GM03348 (cell line): ENCODE measurements at regions not wholly inside any gene's neighbourhood (a gene's known extent, or its start where the extent isn't known, plus 50 kb on each side); places are given as distances from the start of the nearest gene placed in this dataset.

Experiments used
- DNase-seq: peaks from one replicate; pipeline ENCODE4 v3.0.0; 2012; ENCODE audit warnings: low spot score

GRCh38 chr1:5597991-5598823, 394.0 kb downstream of the NPHP4 start:
- no peak for DNase-seq

- no peak for DNase-seq
Observed at GRCh38 chr1:5597171-5597850, 394.9 kb downstream of the NPHP4 start.

- DNase-seq: no peak
Observed at GRCh38 chr1:5596651-5597050, 395.6 kb downstream of the NPHP4 start.

DNA sequence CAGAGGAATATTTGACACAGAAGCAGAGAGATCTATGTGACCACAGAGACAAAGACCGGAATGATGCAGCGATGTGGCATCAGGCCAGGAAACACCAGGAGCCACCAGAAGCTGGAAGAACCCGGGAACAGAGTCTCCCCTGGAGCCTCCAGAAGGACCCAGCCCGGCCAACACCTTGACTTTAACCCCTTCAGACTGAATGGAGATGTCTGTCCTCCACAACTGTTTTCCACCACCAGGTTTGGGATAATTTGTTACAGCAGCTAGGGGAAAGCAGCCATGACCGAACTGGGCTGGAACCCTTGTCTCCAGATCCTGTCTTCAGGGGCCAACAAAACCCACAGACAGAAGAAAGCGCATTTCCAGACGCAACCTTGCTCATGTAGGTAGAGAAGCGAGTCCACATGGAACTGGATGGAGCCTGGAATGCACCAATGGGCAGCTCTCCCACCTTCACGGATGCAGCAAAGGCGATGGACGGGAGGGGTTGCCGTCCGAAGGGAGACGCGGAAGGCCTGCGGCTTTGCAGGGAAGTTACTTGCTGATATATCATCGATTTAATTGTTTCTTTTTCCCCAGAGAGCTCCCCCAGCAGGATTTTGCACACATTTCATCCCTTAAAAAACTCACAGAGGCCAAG, 396.6 kb downstream of the NPHP4 start:
- no peak for DNase-seq

GRCh38 chr1:5594056-5594956, 397.9 kb downstream of the NPHP4 start:
- no peak for DNase-seq

DNA sequence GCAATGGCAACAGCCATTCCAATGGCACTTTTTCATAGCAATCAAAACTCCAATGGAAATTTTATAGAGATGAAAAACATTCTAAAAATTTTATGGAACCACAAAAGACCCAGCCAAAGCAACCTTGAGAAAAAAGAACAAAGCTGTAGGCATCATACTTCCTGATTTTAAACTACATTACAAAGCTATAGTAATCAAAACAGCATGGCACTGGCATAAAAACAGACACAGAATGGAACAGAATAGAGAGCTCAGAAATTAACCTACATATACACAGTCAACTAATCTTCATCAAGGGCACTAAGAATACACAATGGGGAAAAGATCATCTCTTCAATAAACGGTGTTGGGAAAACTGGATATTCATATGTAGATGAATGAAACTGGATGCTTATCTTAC, 401.5 kb downstream of the NPHP4 start:
- DNase-seq: no peak

DNA sequence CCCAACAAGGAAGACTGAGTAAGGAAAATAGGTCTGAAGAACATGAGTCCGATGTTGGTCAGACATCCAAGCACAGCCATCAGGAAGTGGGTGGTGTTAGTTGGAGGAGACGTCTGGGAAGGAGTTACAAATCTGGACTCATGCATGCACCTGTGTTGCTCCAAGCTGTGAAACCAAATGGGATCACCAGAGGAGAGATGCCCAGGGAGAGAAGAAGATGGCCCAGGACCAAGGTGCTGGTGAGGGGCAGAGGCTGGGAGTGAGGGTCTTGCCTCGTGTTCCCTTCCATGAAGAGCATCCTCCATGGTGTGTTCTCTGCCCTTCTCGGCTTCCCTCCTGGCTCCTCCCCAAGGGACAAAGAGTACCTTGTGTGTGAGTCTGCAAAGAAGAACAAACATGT, 405.6 kb downstream of the NPHP4 start:
- no peak for DNase-seq

DNA sequence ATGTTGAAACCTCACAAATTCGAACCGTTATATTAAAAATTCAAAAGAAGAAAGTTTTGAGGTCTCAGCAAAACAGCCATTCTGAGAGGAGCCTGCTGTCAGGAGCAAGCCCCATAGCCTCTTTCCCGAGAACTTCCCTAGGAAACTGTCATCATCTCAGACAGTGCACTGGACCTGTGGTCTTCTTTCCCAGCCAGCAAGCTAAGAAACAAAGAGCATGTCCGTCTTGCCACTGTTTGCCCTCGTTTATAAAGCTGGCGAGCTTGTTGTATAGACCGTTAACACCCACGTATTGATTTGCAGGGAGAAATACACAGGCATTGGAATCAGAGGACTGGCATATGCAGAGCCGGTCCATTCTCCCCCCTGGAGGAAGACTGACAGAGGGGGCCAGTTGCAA, 407.0 kb downstream of the NPHP4 start:
- DNase-seq: no peak

DNA sequence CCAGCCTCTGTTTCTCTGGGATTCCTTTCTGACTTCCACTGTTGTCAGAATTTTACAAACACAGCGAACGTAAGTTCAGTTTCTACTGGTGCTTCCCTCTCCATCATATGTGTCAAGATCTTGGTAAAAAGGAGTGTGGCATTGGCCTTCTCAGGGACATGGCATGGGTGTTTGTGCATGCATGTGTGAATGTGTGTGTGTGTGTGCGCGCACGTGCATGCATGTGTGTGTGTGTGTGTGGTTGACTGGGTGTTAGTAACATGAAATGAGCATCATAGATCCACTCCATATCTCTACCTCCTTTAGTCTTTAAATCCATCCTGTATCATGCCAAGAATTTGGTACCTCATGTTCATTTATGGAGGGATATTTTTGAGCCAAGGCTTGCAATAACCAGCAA, 411.3 kb downstream of the NPHP4 start:
- DNase-seq: no peak

DNA sequence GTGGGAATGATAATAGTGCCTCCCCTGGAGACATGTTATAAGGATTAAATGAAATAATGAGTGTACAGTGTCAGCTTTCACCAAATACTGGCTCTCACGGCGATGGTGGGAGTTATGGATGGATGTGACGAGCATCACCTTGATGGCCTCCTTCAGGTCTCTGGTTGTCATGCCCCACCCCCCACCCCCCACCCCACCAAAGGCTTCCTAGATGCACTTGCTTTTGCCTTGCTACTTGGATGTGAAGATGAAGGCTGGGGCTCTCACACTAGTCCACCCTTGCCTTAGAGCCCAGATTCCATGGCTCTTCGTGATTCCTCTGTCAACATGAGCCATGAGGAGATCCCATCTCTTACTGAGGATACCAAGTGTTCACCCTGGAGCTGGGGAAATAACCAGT, 412.3 kb downstream of the NPHP4 start:
- DNase-seq: no peak

DNA sequence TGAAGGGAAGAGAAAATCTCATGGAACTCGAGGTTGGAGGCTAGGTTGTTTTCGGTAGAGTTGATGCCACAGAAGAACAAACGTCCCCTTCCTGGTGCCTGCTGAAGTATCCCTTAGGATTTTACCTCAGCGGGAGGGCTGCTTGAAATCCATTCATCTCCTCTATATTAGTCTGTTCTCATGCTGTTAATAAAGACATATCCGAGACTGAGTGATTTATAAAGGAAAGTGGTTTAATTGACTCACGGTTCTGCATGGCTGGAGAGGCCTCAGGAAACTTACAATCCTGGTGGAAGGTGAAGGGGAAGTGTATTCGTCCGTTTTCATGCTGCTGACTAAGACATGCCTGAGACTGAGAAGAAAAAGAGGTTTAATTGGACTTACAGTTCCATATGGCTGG, 413.5 kb downstream of the NPHP4 start:
- no peak for DNase-seq

DNA sequence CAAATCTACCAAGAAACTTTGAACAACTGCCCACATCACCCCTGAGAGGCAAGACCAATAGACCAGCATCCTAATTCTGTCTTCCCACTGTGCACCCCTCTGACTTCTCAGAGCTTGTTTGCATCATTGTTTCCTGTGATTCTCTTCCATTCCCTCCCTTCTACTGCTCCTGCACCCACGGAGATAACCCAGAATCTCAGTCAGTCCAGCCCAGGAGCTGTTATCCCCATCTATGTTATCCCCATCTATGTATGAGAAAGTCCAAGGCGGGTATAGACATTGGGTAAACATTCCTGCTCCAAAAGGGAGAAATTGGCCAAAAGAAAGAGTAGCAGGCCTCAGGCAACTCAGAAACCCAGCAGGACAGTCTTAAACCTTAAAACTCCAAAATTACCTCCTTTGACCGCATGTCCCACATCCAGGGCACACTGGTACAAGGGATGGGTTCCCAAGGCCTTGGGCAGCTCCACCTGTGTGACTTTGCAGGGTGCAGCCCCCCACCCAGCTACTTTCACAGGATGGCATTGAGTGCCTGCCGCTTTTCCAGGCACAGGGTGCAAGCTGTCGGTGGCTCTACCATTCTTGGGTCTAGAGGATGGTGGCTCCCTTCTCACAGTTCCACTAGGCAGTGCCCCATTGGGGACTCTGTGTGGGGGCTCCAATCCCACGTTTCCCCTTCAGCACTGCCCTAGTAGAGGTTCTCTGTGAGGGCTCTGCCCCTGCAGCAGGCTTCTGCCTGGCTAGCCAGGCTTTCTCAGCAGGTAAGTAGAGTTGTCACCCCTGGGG, 414.8 kb downstream of the NPHP4 start:
- DNase-seq: no peak

- DNase-seq: no peak
Observed at GRCh38 chr1:5576673-5577065, 415.6 kb downstream of the NPHP4 start.

DNA sequence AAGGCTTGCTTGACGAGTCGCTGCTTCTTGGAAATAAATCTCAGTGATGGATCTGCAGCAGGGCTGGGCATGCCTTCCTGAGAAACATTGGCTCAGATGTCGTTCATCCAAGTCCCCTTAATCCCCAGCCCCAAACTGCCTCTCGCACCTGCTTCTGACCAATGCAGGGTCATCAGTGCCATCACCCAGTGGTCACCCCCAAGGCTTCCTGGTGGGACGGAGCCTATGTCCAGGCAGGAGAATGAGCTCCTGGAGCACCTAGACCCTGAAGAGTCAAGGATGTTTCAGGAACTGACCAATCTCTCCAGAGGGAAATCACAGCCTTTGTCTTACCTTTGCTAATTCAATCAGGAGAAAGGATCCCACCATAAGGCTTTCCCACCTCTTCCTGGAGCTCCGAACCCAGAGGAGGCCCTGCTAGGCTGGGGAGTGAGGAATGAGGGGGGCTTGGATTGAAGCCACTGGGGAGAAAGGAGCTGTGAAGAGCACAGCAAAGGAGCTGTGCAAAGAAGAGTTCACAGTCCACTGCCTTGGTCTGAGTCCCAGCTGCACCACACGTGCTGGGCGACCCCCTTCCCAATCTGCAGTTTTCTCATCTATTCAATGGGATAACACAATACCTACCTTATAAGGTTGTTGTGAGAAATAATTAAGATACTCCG, 416.1 kb downstream of the NPHP4 start:
- no peak for DNase-seq

GRCh38 chr1:5575396-5575940, 416.8 kb downstream of the NPHP4 start:
- DNase-seq: no peak

DNA sequence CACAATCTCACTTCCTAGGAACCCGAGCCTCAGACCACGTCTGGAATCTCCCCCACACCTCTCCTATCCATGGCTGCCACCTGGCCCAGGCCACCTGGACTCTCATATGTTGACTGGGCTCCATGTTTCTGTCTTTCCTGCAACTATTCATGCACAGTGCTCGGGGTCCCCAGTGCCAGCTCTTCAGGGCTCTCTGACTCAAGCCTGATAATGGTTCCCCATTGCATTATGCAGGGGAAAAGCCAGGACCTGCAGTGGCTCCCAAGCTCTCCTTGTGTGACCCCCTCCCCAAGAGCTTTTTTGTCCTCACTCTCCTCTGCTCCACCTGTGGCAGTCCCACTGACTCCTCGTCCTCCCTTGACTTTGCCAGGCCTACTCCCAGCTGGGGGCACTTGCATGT, 417.6 kb downstream of the NPHP4 start:
- no peak for DNase-seq

- no peak for DNase-seq
Observed at GRCh38 chr1:5572794-5573193, 419.4 kb downstream of the NPHP4 start.

- no peak for DNase-seq
Observed at GRCh38 chr1:5571861-5572401, 420.3 kb downstream of the NPHP4 start.

DNA sequence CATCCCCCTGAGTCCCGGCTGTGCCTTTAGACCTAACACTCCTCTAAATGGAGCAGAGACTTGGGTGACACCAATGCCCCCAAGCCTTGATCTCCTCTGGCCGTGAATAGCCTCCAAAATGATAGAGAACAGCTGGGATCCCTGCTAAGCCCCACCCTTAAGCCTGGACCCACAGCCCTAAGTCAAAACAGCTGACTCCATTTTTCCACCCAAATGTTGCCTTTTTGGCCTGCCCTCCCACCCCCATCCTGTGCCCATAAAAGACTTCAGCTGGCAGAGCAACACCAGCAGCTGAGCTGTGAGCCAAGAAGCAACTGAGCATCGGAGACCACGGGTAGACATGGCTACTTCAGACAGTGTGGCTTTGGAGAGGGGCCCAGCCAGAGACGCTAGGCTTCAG, 420.8 kb downstream of the NPHP4 start:
- no peak for DNase-seq

DNA sequence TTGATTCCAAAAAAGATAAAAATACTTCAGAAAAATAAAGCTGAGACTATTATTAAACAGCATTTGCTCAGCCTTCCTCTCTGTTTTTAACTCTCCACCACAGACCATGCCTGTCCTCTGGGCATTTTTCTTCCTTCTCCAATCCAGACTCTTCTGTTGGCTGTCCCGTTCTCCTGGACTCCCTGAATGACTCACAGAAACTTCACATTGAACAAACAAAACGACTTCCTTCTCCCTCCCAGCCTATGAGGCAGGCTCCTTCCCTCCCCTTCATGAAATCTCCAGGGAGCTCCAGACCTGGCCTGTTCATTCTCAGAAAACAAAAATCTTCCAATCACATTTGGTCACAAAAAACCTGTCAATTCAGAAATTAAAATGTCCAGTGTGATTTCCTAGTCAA, 421.3 kb downstream of the NPHP4 start:
- DNase-seq: no peak
